ENCODE measurements at regions not wholly inside any gene's neighbourhood (a gene's known extent, or its start where the extent isn't known, plus 50 kb on each side); places are given as distances from the start of the nearest gene placed in this dataset.

GRCh38 chr12:77619425-77619824, 211.3 kb upstream of the NAV3 start:
- DNase-seq = no peak

GRCh38 chr12:77617818-77618217, 212.9 kb upstream of the NAV3 start:
- no peak for DNase-seq

GRCh38 chr12:77615332-77615731, 215.4 kb upstream of the NAV3 start:
- no peak for DNase-seq

- DNase-seq = no peak
Measured at GRCh38 chr12:77613411-77613810, 217.3 kb upstream of the NAV3 start.

- no peak for DNase-seq
Measured at GRCh38 chr12:77610446-77610845, 220.2 kb upstream of the NAV3 start.

- DNase-seq = no peak
Measured at GRCh38 chr12:77609016-77609415, 221.7 kb upstream of the NAV3 start.

GRCh38 chr12:77608271-77608824, 222.3 kb upstream of the NAV3 start:
- DNase-seq = no peak

- DNase-seq = no peak
Measured at GRCh38 chr12:77606348-77606747, 224.3 kb upstream of the NAV3 start.

GRCh38 chr12:77603946-77604345, 226.7 kb upstream of the NAV3 start:
- no peak for DNase-seq

- no peak for DNase-seq
Measured at GRCh38 chr12:77601069-77601468, 229.6 kb upstream of the NAV3 start.

GRCh38 chr12:77600468-77600843, 230.2 kb upstream of the NAV3 start:
- no peak for DNase-seq

- DNase-seq = no peak
Measured at GRCh38 chr12:77599782-77600467, 230.8 kb upstream of the NAV3 start.

GRCh38 chr12:77594366-77594765, 236.3 kb upstream of the NAV3 start:
- DNase-seq = no peak

GRCh38 chr12:77592836-77593235, 237.9 kb upstream of the NAV3 start:
- DNase-seq = peak; percentile 37

GRCh38 chr12:77591959-77592743, 238.5 kb upstream of the NAV3 start:
- peak; percentile 86 for DNase-seq

- no peak for DNase-seq
Measured at GRCh38 chr12:77590306-77590705, 240.4 kb upstream of the NAV3 start.

- DNase-seq = no peak
Measured at GRCh38 chr12:77584860-77585259, 245.8 kb upstream of the NAV3 start.

GRCh38 chr12:77578466-77579220, 252.1 kb upstream of the NAV3 start:
- no peak for DNase-seq

GRCh38 chr12:77577791-77578190, 252.9 kb upstream of the NAV3 start:
- no peak for DNase-seq

- no peak for DNase-seq
Measured at GRCh38 chr12:77575376-77575919, 255.2 kb upstream of the NAV3 start.

- no peak for DNase-seq
Measured at GRCh38 chr12:77572371-77572770, 258.3 kb upstream of the NAV3 start.

- no peak for DNase-seq
Measured at GRCh38 chr12:77571768-77572167, 258.9 kb upstream of the NAV3 start.

GRCh38 chr12:77571127-77571526, 259.6 kb upstream of the NAV3 start:
- no peak for DNase-seq

Measured in NCI-H1092 (cell line).